H9 (cell line): ENCODE measurements at regions not wholly inside any gene's neighbourhood (a gene's known extent, or its start where the extent isn't known, plus 50 kb on each side); places are given as distances from the start of the nearest gene placed in this dataset.

ENCODE experiments used
- DNase-seq: peaks from one replicate; pipeline ENCODE4 v3.0.0-alpha.2; 2017
- H2AFZ ChIP-seq: one replicate; pipeline ENCODE4 v1.6.1; 2013; ENCODE audit warnings: mild to moderate bottlenecking, low read length, control low read depth, moderate library complexity
- H2AK5ac ChIP-seq: 2 replicates; pipeline ENCODE4 v1.6.1; 2013; ENCODE audit warnings: low read length, control low read depth, mixed read lengths; ENCODE audit not compliant: insufficient read length
- H2BK120ac ChIP-seq: one replicate; pipeline ENCODE4 v1.6.1; 2013; ENCODE audit warnings: low read depth, mild to moderate bottlenecking, low read length, control low read depth, inconsistent platforms; ENCODE audit not compliant: poor library complexity, severe bottlenecking
- H2BK12ac ChIP-seq: 2 replicates; pipeline ENCODE4 v1.6.1; 2013; ENCODE audit warnings: low read length, control low read depth, mixed read lengths, low read depth; ENCODE audit not compliant: insufficient read length
- H2BK15ac ChIP-seq: 2 replicates; pipeline ENCODE4 v1.6.1; 2013; ENCODE audit warnings: low read depth, low read length, control low read depth
- H2BK20ac ChIP-seq: one replicate; pipeline ENCODE4 v1.6.1; 2013; ENCODE audit warnings: low read depth, mild to moderate bottlenecking, low read length, control low read depth, inconsistent platforms; ENCODE audit not compliant: poor library complexity, severe bottlenecking
- H2BK5ac ChIP-seq: 2 replicates; pipeline ENCODE4 v1.6.1; 2013; ENCODE audit warnings: low read length, control low read depth, mixed read lengths; ENCODE audit not compliant: insufficient read length
- H3K14ac ChIP-seq: 2 replicates; pipeline ENCODE4 v1.6.1; 2013; ENCODE audit warnings: low read length, control low read depth; ENCODE audit not compliant: insufficient read depth
- H3K18ac ChIP-seq: 2 replicates; pipeline ENCODE4 v1.6.1; 2013; ENCODE audit warnings: low read depth, mild to moderate bottlenecking, mixed read lengths, low read length, control low read depth; ENCODE audit not compliant: insufficient read length
- H3K23ac ChIP-seq: 2 replicates; pipeline ENCODE4 v1.6.1; 2013; ENCODE audit warnings: low read length, control low read depth, mixed read lengths, low read depth; ENCODE audit not compliant: insufficient read length
- H3K23me2 ChIP-seq: 2 replicates; pipeline ENCODE4 v1.6.1; 2013; ENCODE audit warnings: low read depth, mild to moderate bottlenecking, mixed read lengths, low read length, control low read depth; ENCODE audit not compliant: insufficient read length, poor library complexity, severe bottlenecking
- H3K27ac ChIP-seq: 2 replicates; pipeline ENCODE4 v1.5.1; 2013; ENCODE audit warnings: low read length, control low read depth, mixed read lengths, low read depth; ENCODE audit not compliant: insufficient read length
- H3K27me3 ChIP-seq: 2 replicates; pipeline ENCODE4 v1.6.1; 2013; ENCODE audit warnings: low read length, control low read depth, inconsistent platforms; ENCODE audit not compliant: insufficient read depth
- H3K4ac ChIP-seq: 2 replicates; pipeline ENCODE4 v1.6.1; 2013; ENCODE audit warnings: low read depth, mild to moderate bottlenecking, control low read depth, inconsistent platforms, low read length, moderate library complexity
- H3K4me1 ChIP-seq: 2 replicates; pipeline ENCODE4 v1.6.1; 2013; ENCODE audit warnings: low read length, control low read depth, inconsistent platforms; ENCODE audit not compliant: insufficient read depth
- H3K4me2 ChIP-seq: 2 replicates; pipeline ENCODE4 v1.6.1; 2013; ENCODE audit warnings: low read length, control low read depth, mixed read lengths; ENCODE audit not compliant: insufficient read length, insufficient read depth
- H3K56ac ChIP-seq: 2 replicates; pipeline ENCODE4 v1.6.1; 2013; ENCODE audit warnings: low read depth, mild to moderate bottlenecking, mixed read lengths, low read length, control low read depth; ENCODE audit not compliant: insufficient read length
- H3K79me1 ChIP-seq: 2 replicates; pipeline ENCODE4 v1.6.1; 2013; ENCODE audit warnings: low read depth, mild to moderate bottlenecking, moderate library complexity, low read length, control low read depth, inconsistent platforms; ENCODE audit not compliant: insufficient read depth, poor library complexity, severe bottlenecking
- H3K79me2 ChIP-seq: 2 replicates; pipeline ENCODE4 v1.6.1; 2013; ENCODE audit warnings: low read length, control low read depth, inconsistent platforms; ENCODE audit not compliant: insufficient read depth
- H3K9ac ChIP-seq: 2 replicates; pipeline ENCODE4 v1.6.1; 2013; ENCODE audit warnings: low read length, control low read depth, mixed read lengths; ENCODE audit not compliant: insufficient read length; ENCODE audit errors: extremely low read depth
- H3K9me3 ChIP-seq: one replicate; pipeline ENCODE4 v1.6.1; 2013; ENCODE audit warnings: low read depth, low read length, inconsistent platforms; ENCODE audit not compliant: control insufficient read depth
- H3T11ph ChIP-seq: one replicate; pipeline ENCODE4 v1.6.1; 2013; ENCODE audit warnings: mild to moderate bottlenecking, low read length, control low read depth, inconsistent platforms
- H4K20me1 ChIP-seq: one replicate; pipeline ENCODE4 v1.6.1; 2013; ENCODE audit not compliant: control insufficient read depth, insufficient read length, insufficient read depth
- H4K5ac ChIP-seq: 2 replicates; pipeline ENCODE4 v1.6.1; 2013; ENCODE audit warnings: low read depth, mild to moderate bottlenecking, mixed read lengths, low read length, control low read depth; ENCODE audit not compliant: insufficient read length
- H4K8ac ChIP-seq: replicated peaks from 2 replicates; pipeline ENCODE4 v1.6.1; 2013; ENCODE audit warnings: low read length, control low read depth, mixed read lengths, low read depth; ENCODE audit not compliant: insufficient read length
- H4K91ac ChIP-seq: 2 replicates; pipeline ENCODE4 v1.6.1; 2013; ENCODE audit warnings: low read depth, mild to moderate bottlenecking, moderate library complexity, mixed read lengths, low read length, control low read depth; ENCODE audit not compliant: insufficient read length
- H3K27ac Mint-ChIP-seq, 3 experiments: 2 replicates in 2 of 3; 3 replicates in 1 of 3; pipeline ENCODE4 v1.8.0; 2020 to 2021; ENCODE audit warnings: mixed read lengths in 3 of 3, mild to moderate bottlenecking in 1 of 3, moderate library complexity in 1 of 3
- H3K27me3 Mint-ChIP-seq: 2 replicates; pipeline ENCODE4 v1.8.0; 2021; ENCODE audit warnings: low read depth, mild to moderate bottlenecking, moderate library complexity, mixed read lengths
- H3K36me3 Mint-ChIP-seq, 3 experiments: 2 replicates in 2 of 3; 3 replicates in 1 of 3; pipeline ENCODE4 v1.8.0; 2020 to 2021; ENCODE audit warnings: low read depth in 3 of 3, mixed read lengths in 3 of 3; ENCODE audit not compliant: insufficient read depth in 1 of 3
- H3K4me1 Mint-ChIP-seq, 2 experiments: 2 replicates each; pipeline ENCODE4 v1.8.0; 2020; ENCODE audit warnings: mixed read lengths in 2 of 2
- H3K4me3 Mint-ChIP-seq, 2 experiments: 2 replicates in 1 of 2; 3 replicates in 1 of 2; pipeline ENCODE4 v1.8.0; 2020 to 2021; ENCODE audit warnings: mild to moderate bottlenecking in 2 of 2, mixed read lengths in 2 of 2, moderate library complexity in 1 of 2
- H3K9me3 Mint-ChIP-seq, 2 experiments: 2 replicates in 1 of 2; 3 replicates in 1 of 2; pipeline ENCODE4 v1.8.0; 2020; ENCODE audit warnings: mild to moderate bottlenecking in 2 of 2, mixed read lengths in 2 of 2, moderate library complexity in 1 of 2
- CTCF ChIP-seq: fragments of 200-600 bp; sonication (generic); conservative IDR thresholded peaks from 3 replicates; pipeline ENCODE4 v1.8.0; 2021; ENCODE audit warnings: antibody characterized with exemption, mild to moderate bottlenecking
- WGBS: extraction: QIAGEN DNeasy Blood & Tissue Kit; methylation state at CpG from one replicate; pipeline ENCODE4 v1.1.7; 2013; ENCODE audit warnings: missing lambda C conversion rate, low lambda C conversion rate, mixed read lengths; ENCODE audit not compliant: insufficient read length; ENCODE audit errors: extremely low coverage; 5-methylcytosine and 5-hydroxymethylcytosine counted together

GRCh38 chr5:44539602-44539919, 150.3 kb upstream of the FGF10 start:
- H4K8ac ChIP-seq = no peak overlapping the region
- no peak overlapping the region for H2BK15ac ChIP-seq
- WGBS = no CpG with 5 or more reads among the region's 3 CpGs
- H3K4me2 ChIP-seq = no peak overlapping the region
- no peak overlapping the region for H4K91ac ChIP-seq
- no peak overlapping the region for H3K14ac ChIP-seq
- H3K27me3 Mint-ChIP-seq = no peaks in the 10 kb centered on the region
- no peaks in the 10 kb centered on the region for H3K36me3 Mint-ChIP-seq
- no peak overlapping the region for H2BK120ac ChIP-seq
- H3K4me3 Mint-ChIP-seq = no peak overlapping the region
- no peaks in the 10 kb centered on the region for H3K27me3 ChIP-seq
- H2AFZ ChIP-seq = no peak overlapping the region
- H3K9me3 ChIP-seq = no peaks in the 10 kb centered on the region
- no peaks in the 10 kb centered on the region for H3K4me1 Mint-ChIP-seq
- no peak overlapping the region for H3K18ac ChIP-seq
- H3K23me2 ChIP-seq = no peaks in the 10 kb centered on the region
- H3K9me3 Mint-ChIP-seq = no peaks in the 10 kb centered on the region
- H3K27ac Mint-ChIP-seq = no peak overlapping the region
- no peak for DNase-seq
- no peak overlapping the region for H2AK5ac ChIP-seq
- no peaks in the 10 kb centered on the region for H3K4me1 ChIP-seq
- H3K23ac ChIP-seq = no peak overlapping the region
- H4K20me1 ChIP-seq = no peaks in the 10 kb centered on the region
- H2BK12ac ChIP-seq = no peak overlapping the region
- no peak overlapping the region for H3T11ph ChIP-seq
- no peak overlapping the region for H2BK20ac ChIP-seq
- H3K27ac ChIP-seq = no peak overlapping the region
- TF ChIP-seq CTCF = no peak
- H4K5ac ChIP-seq = no peak overlapping the region
- H3K56ac ChIP-seq = no peak overlapping the region
- H3K79me2 ChIP-seq = no peaks in the 10 kb centered on the region
- H3K79me1 ChIP-seq = no peaks in the 10 kb centered on the region
- no peak overlapping the region for H2BK5ac ChIP-seq
- H3K4ac ChIP-seq = no peak overlapping the region
- no peak overlapping the region for H3K9ac ChIP-seq
